Neutrophil (primary cell): ENCODE measurements at regions not wholly inside any gene's neighbourhood (a gene's known extent, or its start where the extent isn't known, plus 50 kb on each side); places are given as distances from the start of the nearest gene placed in this dataset.

Experiments used
- H3K27ac ChIP-seq: fragments of 200-600 bp; sonication (generic); 2 replicates; pipeline ENCODE4 v1.5.1; 2016; ENCODE audit warnings: mild to moderate bottlenecking, moderate library complexity
- H3K27me3 ChIP-seq: fragments of 200-600 bp; sonication (generic); 2 replicates; pipeline ENCODE4 v1.6.0; 2016; ENCODE audit warnings: mild to moderate bottlenecking
- H3K36me3 ChIP-seq: fragments of 200-600 bp; sonication (generic); 2 replicates; pipeline ENCODE4 v1.5.1; 2017
- H3K4me1 ChIP-seq, 2 experiments: fragments of 200-600 bp in 1 of 2; sonication (generic) in 1 of 2; 1 replicate in 1 of 2; 2 replicates in 1 of 2; pipeline versions ENCODE4 v1.5.1 to v1.6.1; 2013 to 2016; ENCODE audit warnings: low read depth in 1 of 2, low read length in 1 of 2, mild to moderate bottlenecking in 1 of 2, moderate library complexity in 1 of 2; ENCODE audit not compliant: control insufficient read depth in 1 of 2, insufficient read depth in 1 of 2
- H3K4me3 ChIP-seq, 2 experiments: fragments of 200-600 bp in 1 of 2; sonication (generic) in 1 of 2; 1 replicate in 1 of 2; 2 replicates in 1 of 2; pipeline ENCODE4 v1.5.1; 2013 to 2016; ENCODE audit warnings: low read depth in 1 of 2, low read length in 1 of 2, mild to moderate bottlenecking in 1 of 2, moderate library complexity in 1 of 2
- H3K9me3 ChIP-seq: fragments of 200-600 bp; sonication (generic); 2 replicates; pipeline ENCODE4 v1.5.1; 2016
- CTCF ChIP-seq: fragments of 200-600 bp; sonication (generic); IDR thresholded peaks from 2 replicates; pipeline ENCODE4 v1.5.1; 2016; ENCODE audit warnings: antibody characterized with exemption

GRCh38 chr5:116944183-116944582, 369.6 kb upstream of the SEMA6A start:
- no peaks in the 10 kb centered on the region for H3K9me3 ChIP-seq
- H3K36me3 ChIP-seq, result no peaks in the 10 kb centered on the region
- no peak overlapping the region for H3K27ac ChIP-seq
- TF ChIP-seq CTCF, result no peak
- H3K27me3 ChIP-seq, result no peaks in the 10 kb centered on the region
- no peak overlapping the region for H3K4me3 ChIP-seq
- peaks cover 0 to 6% of the 10 kb centered on the region in 2 experiments for H3K4me1 ChIP-seq

GRCh38 chr5:116942622-116943021, 368.0 kb upstream of the SEMA6A start:
- Histone ChIP-seq H3K27ac (no peak overlapping the region), H3K9me3 (no peaks in the 10 kb centered on the region), H3K4me3 (no peak overlapping the region), H3K27me3 (no peaks in the 10 kb centered on the region), H3K4me1 (peaks cover 0 to 1% of the 10 kb centered on the region in 2 experiments), H3K36me3 (no peaks in the 10 kb centered on the region)
- no peak for TF ChIP-seq CTCF

- no peak overlapping the region for H3K27ac ChIP-seq
- H3K9me3 ChIP-seq, result no peaks in the 10 kb centered on the region
- H3K36me3 ChIP-seq, result no peaks in the 10 kb centered on the region
- TF ChIP-seq CTCF, result no peak
- no peak overlapping the region for H3K4me3 ChIP-seq
- no peaks in the 10 kb centered on the region for H3K4me1 ChIP-seq
- no peaks in the 10 kb centered on the region for H3K27me3 ChIP-seq
These were observed 365.0 kb upstream of the SEMA6A start for GRCh38 chr5:116939641-116940040.

GRCh38 chr5:116938488-116938887, 363.9 kb upstream of the SEMA6A start:
- H3K9me3 ChIP-seq, result no peaks in the 10 kb centered on the region
- H3K4me1 ChIP-seq, result no peaks in the 10 kb centered on the region
- no peak overlapping the region for H3K27ac ChIP-seq
- no peaks in the 10 kb centered on the region for H3K27me3 ChIP-seq
- no peaks in the 10 kb centered on the region for H3K36me3 ChIP-seq
- no peak overlapping the region for H3K4me3 ChIP-seq
- TF ChIP-seq CTCF, result no peak

- Histone ChIP-seq H3K4me3 (no peak overlapping the region), H3K9me3 (no peaks in the 10 kb centered on the region), H3K4me1 (no peaks in the 10 kb centered on the region), H3K27ac (no peak overlapping the region), H3K36me3 (no peaks in the 10 kb centered on the region), H3K27me3 (no peaks in the 10 kb centered on the region)
- TF ChIP-seq CTCF, result no peak
These were observed 361.0 kb upstream of the SEMA6A start for GRCh38 chr5:116935561-116936162.

- Histone ChIP-seq H3K27me3 (no peaks in the 10 kb centered on the region), H3K36me3 (no peaks in the 10 kb centered on the region), H3K4me1 (no peaks in the 10 kb centered on the region), H3K27ac (no peak overlapping the region), H3K4me3 (no peak overlapping the region), H3K9me3 (no peaks in the 10 kb centered on the region)
- TF ChIP-seq CTCF, result no peak
These were observed 356.0 kb upstream of the SEMA6A start for GRCh38 chr5:116930616-116931015.
